VCaP (cell line): ENCODE measurements at regions not wholly inside any gene's neighbourhood (a gene's known extent, or its start where the extent isn't known, plus 50 kb on each side); places are given as distances from the start of the nearest gene placed in this dataset.

Source experiments
- H3K27ac ChIP-seq: fragments of 450-650 bp; 2 replicates; pipeline ENCODE4 v1.5.1; 2017
- TF ChIP-seq, protein P1 (sequence below): fragments of 450-650 bp; conservative IDR thresholded peaks from 2 replicates; pipeline ENCODE4 v1.5.1; 2017; ENCODE audit warnings: mild to moderate bottlenecking, moderate library complexity

DNA sequence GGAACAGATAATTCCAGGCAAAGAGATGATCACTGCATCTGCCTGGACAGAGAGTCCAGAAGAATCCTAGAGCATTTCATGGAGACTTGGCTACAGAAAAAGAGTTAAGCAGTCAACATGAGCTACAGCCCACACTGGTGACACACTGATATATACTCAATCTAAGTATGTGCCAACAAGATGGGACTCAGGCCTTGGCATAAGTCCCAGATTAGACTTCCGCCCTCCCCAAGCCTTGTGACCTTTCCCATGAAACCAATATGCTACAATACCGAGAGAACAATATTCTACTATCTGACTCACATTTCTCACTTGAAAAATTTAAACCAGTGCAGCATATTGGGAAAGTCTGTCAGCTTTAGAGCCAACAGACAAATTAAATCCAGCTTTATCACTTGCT is 65.7 kb upstream of the SLITRK2 start:
- H3K27ac ChIP-seq: no peak overlapping the region
- TF ChIP-seq, protein P1, sequence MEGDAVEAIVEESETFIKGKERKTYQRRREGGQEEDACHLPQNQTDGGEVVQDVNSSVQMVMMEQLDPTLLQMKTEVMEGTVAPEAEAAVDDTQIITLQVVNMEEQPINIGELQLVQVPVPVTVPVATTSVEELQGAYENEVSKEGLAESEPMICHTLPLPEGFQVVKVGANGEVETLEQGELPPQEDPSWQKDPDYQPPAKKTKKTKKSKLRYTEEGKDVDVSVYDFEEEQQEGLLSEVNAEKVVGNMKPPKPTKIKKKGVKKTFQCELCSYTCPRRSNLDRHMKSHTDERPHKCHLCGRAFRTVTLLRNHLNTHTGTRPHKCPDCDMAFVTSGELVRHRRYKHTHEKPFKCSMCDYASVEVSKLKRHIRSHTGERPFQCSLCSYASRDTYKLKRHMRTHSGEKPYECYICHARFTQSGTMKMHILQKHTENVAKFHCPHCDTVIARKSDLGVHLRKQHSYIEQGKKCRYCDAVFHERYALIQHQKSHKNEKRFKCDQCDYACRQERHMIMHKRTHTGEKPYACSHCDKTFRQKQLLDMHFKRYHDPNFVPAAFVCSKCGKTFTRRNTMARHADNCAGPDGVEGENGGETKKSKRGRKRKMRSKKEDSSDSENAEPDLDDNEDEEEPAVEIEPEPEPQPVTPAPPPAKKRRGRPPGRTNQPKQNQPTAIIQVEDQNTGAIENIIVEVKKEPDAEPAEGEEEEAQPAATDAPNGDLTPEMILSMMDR: no peak
